Heart right ventricle (tissue), 16 donors: ENCODE measurements at regions not wholly inside any gene's neighbourhood (a gene's known extent, or its start where the extent isn't known, plus 50 kb on each side); places are given as distances from the start of the nearest gene placed in this dataset.
"Not testable (repeated sequence)": the region's sequence is repeated elsewhere in the genome, so short reads cannot be mapped to it uniquely, and the experiment has no call there.

Experiments used
- ATAC-seq, 8 donors: fragments of 200-7000 bp; cut with Tn5 transposase; one replicate each; pipeline ENCODE4 v1.9.1; 2020; ENCODE audit warnings: mild to moderate bottlenecking in 8 of 8, moderate library complexity in 8 of 8, moderate number of reproducible peaks in 1 of 8
- DNase-seq, 2 donors: peaks; one replicate each; pipeline ENCODE4 v3.0.0-alpha.2; 2020
- H3K27ac ChIP-seq, 10 donors: fragments of 200-600 bp; sonication (generic) in 2 of 10; one replicate each; pipeline versions ENCODE4 v1.5.0 to v1.8.0; 2020 to 2022; ENCODE audit warnings: mild to moderate bottlenecking in 3 of 10
- H3K27me3 ChIP-seq, 7 donors: fragments of 200-600 bp; one replicate each; pipeline ENCODE4 v1.8.0; 2021 to 2022; ENCODE audit warnings: mild to moderate bottlenecking in 2 of 7
- H3K36me3 ChIP-seq, 9 donors: fragments of 200-600 bp; sonication (generic) in 1 of 9; one replicate each; pipeline versions ENCODE4 v1.5.0 to v1.8.0; 2020 to 2022; ENCODE audit warnings: mild to moderate bottlenecking in 2 of 9
- H3K4me1 ChIP-seq, 9 donors: fragments of 200-600 bp; sonication (generic) in 1 of 9; one replicate each; pipeline versions ENCODE4 v1.5.0 to v1.8.0; 2020 to 2022; ENCODE audit warnings: mild to moderate bottlenecking in 4 of 9
- H3K4me3 ChIP-seq, 10 donors: fragments of 200-600 bp; sonication (generic) in 2 of 10; one replicate each; pipeline versions ENCODE4 v1.5.0 to v1.8.0; 2020 to 2022; ENCODE audit warnings: mild to moderate bottlenecking in 7 of 10, moderate library complexity in 2 of 10
- H3K9me3 ChIP-seq, 11 donors: fragments of 200-600 bp in 10 of 11; sonication (generic) in 2 of 11; one replicate each; pipeline versions ENCODE4 v1.5.0 to v1.8.0; 2013 to 2022; ENCODE audit warnings: mild to moderate bottlenecking in 2 of 11, control low read depth in 1 of 11, moderate library complexity in 1 of 11
- CTCF ChIP-seq, 9 donors: fragments of 200-600 bp; sonication (generic) in 2 of 9; IDR thresholded peaks; one replicate each; pipeline versions ENCODE4 v1.5.0 to v1.8.0; 2021 to 2022; ENCODE audit warnings: antibody characterized with exemption in 9 of 9, mild to moderate bottlenecking in 5 of 9, moderate library complexity in 1 of 9
- WGBS, 2 donors: extraction: QIAGEN DNeasy Blood & Tissue Kit; methylation state at CpG; one replicate each; pipeline ENCODE4 v1.1.7; 2013; ENCODE audit warnings: inconsistent platforms in 1 of 2; 5-methylcytosine and 5-hydroxymethylcytosine counted together
- intact Hi-C, 10 donors: fragments of 100-400 bp; cut with DNase I; formaldehyde crosslinking; loops; one replicate each; pipeline versions ENCODE4 v1.11.1 to v1.14.2; 2022
- donor health status: Arrhythmogenic right ventricular cardiomyopathy.
- donor health status: ischemic (EF 13 %, LVEDD 7.1; RV severe dilation, severe dysfunction).
- donor health status: healthy with polysubstance abuse.
- donor health status: DM: no; HTN: yes; CAD: no.
- donor health status: DM: no; HTN: no; CAD: no.
- donor health status: ischemic (EF 25% LVEDD 6.9; RV normal size, moderate dysfunction).
- donor health status: ischemic (EF 25% LVEDD 5.7; RV mildly dilated, moderate dysfunction).
- donor health status: healthy.
- donor health status: DM: yes; HTN: yes; CAD: no.
- donor health status: Ischemic cardiomyopathy.
- donor health status: ischemic (EF 35%, LVEDD 5.7; RV mildly dilated, moderate dysfunction).
- donor health status: nonischemic (EF 11% LVEDD 7.7; RV severe dilation, severe dysfunction).
- donor health status: DM: yes; HTN: yes; CAD: no.
- donor health status: PGD.
- donor health status: ischemic (EF 29% LVEDD 5.4; RV normal size, mild dysfunction).
- donor health status: nonischemic (EF 23%, LVEDD 6.1; RV moderate dilation, normal function).

DNA sequence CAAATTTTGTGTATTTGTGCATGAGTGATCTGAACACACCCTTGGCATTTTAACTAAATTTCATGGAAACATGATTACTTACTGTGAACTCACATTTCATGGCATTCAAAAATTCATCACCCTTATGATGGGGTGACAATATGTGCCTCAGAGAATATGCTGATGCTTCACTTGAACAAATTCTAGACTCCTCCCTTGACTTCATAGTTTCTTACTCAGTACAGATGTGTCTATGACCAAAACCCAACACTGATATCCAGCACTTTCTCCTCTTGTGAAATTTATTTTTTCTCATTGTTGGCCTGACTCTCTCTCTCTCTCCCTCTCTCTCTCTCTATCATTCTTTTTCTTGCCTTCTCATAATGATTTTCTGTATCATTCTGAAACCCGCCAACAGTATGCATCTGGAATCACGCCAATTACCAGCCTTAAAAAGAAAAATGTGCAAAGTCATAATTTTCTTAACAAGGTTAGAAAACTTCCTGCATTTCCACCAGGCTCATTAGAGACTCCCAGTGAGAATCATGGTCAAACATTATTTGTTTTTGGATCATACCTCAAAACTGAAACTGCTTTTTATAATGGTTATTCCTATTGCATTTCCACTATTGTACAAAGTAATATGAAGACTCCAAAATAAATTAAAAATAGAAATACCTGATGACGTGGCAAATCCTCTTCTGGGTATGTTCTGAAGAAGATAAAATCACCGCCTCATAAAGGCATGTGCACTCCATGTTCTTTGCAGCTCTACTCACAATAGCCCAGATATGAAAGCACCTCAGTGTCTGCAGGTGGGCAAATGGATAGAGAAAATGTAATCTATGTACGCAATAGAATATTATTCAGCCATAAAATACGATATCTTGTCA lies 722.2 kb downstream of the TMEM121 start:
- no peaks in the 10 kb centered on the region for H3K4me1 ChIP-seq
- no peak for TF ChIP-seq CTCF (IDR thresholded peaks at IDR 0.05)
- 28 to 33% methylated on average over 6 of the region's 6 CpGs for WGBS, 2 donors
- peaks cover 0 to 43% (median 5%) of the 10 kb centered on the region in 7 donors for H3K27me3 ChIP-seq
- H3K4me3 ChIP-seq = no peak overlapping the region
- peaks cover 0 to 14% (median 0%) of the 10 kb centered on the region in 11 donors for H3K9me3 ChIP-seq
- H3K36me3 ChIP-seq = no peaks in the 10 kb centered on the region
- intact Hi-C loops = no loop called here
- ATAC-seq (no peak), DNase-seq (no peak)
- H3K27ac ChIP-seq = no peak overlapping the region

- H3K4me1 ChIP-seq, intact Hi-C loops, H3K36me3 ChIP-seq, ATAC-seq, H3K27ac ChIP-seq, DNase-seq, H3K9me3 ChIP-seq, H3K4me3 ChIP-seq: not testable (repeated sequence)
- WGBS, 2 donors = 45 to 49% methylated on average over 5 of the region's 5 CpGs
- peaks cover 0 to 65% (median 14%) of the 10 kb centered on the region in 7 donors for H3K27me3 ChIP-seq
Measured at GRCh38 chr14:106253995-106254394, 727.6 kb downstream of the TMEM121 start.

DNA sequence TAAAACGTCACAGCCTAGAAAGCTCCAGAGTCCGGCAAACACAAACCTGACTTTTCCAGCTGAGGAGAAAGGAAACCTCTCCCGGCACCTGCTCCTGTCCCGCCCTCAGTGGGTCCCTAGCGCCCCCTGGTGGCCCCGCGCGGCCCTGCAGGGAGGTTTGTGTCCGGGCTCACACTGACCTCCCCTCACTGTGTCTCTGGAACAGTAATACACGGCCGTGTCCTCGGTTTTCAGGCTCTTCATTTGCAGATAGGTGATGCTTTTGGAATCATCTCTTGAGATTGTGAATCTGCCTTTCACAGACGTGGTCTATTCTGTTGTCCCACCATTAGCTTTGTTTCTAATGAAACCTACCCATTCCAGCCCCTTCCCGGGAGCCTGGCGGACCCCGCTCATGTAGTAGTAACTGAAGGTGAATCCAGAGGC lies 731.2 kb downstream of the TMEM121 start:
- 44 to 46% methylated on average over 16 of the region's 16 CpGs for WGBS, 2 donors
- TF ChIP-seq CTCF (IDR thresholded peaks at IDR 0.05) = peak in 8 of 9 donors; percentile 8 to 61 (median 30)
- ATAC-seq, H3K4me1 ChIP-seq, H3K9me3 ChIP-seq, H3K27ac ChIP-seq, H3K4me3 ChIP-seq, intact Hi-C loops, H3K36me3 ChIP-seq: not testable (repeated sequence)
- H3K27me3 ChIP-seq = peaks cover 0 to 69% (median 24%) of the 10 kb centered on the region in 7 donors
- DNase-seq = peak in 1 of 2 donors; percentile 46

GRCh38 chr14:106268013-106268727 lies 741.8 kb downstream of the TMEM121 start:
- intact Hi-C loops = no loop called here
- DNase-seq (no peak), ATAC-seq (peak in 1 of 8 donors; percentile 53)
- Histone ChIP-seq H3K27ac (no peak overlapping the region), H3K36me3 (no peaks in the 10 kb centered on the region), H3K4me1 (no peaks in the 10 kb centered on the region), H3K27me3 (peaks cover 0 to 81% (median 60%) of the 10 kb centered on the region in 7 donors), H3K9me3 (no peaks in the 10 kb centered on the region), H3K4me3 (no peak overlapping the region)
- peak in 2 of 9 donors; percentile 11 to 26 for TF ChIP-seq CTCF (IDR thresholded peaks at IDR 0.05)
- WGBS, 2 donors = 39 to 43% methylated on average over 17 of the region's 17 CpGs
